AG20443 (cell line): ENCODE measurements at regions not wholly inside any gene's neighbourhood (a gene's known extent, or its start where the extent isn't known, plus 50 kb on each side); places are given as distances from the start of the nearest gene placed in this dataset.
"Not testable (repeated sequence)": the region's sequence is repeated elsewhere in the genome, so short reads cannot be mapped to it uniquely, and the experiment has no call there.

Experiments
- DNase-seq: peaks from one replicate; pipeline ENCODE4 v3.0.0; 2012; ENCODE audit warnings: low spot score, mixed read lengths

GRCh38 chr21:28419811-28420210 lies 572.9 kb downstream of the LTN1 start:
- no peak for DNase-seq

GRCh38 chr21:28418726-28419514 lies 573.8 kb downstream of the LTN1 start:
- DNase-seq = peak; percentile 64

DNA sequence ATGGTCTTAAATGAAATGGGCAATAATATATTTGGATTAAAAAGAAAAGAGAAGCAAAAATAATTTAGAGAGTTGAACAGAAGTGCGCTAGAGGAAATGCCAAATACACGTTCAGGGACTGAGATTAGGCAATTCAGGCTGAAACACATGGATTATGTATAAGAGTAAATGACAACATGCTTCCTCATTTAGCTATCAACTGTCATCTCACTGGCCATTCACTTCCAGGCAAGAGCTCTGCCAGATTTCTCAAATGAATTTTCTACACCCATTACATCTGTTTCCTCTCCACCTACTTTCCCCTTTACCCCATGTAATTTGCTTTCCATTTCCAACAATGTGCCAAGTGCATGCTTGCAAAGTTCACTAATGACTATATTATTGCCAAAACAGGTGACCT lies 582.4 kb downstream of the LTN1 start:
- DNase-seq = no peak

DNA sequence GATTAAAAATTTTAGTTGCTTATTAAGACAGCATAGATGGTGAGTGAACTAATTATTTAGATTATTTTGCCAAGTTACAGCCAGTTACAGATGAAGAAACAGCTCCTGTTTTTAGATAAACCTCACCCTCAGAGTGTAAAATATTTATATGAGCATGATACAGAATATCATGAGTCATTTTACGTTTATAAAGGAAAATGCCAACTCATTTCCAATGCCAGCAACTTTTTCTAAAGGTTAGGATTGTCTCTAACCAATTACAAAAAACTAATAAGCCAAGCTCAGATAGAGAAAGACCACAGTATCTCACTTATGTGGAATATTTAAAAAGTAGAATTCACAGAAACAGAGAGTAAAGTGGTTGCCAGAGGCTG lies 590.1 kb downstream of the LTN1 start:
- DNase-seq = no peak

DNA sequence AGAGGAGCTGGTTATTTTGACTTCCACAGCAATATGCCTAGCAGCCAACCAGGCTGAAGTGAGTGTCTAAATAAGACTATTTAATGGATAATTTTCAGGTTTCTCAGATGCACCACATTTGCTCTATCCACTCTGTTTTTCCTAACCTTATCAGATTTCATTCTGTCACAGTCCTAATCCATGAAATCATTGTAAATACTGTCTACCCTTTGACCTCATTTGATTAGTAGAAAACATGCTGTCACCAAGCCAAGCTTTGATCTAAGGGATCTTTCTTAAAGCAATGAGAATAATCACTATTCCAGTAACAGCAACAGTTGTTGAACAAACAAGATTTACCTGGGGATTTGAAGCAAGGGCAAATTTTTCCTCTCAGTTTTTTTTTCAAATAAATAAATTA lies 595.6 kb downstream of the LTN1 start:
- no peak for DNase-seq

DNA sequence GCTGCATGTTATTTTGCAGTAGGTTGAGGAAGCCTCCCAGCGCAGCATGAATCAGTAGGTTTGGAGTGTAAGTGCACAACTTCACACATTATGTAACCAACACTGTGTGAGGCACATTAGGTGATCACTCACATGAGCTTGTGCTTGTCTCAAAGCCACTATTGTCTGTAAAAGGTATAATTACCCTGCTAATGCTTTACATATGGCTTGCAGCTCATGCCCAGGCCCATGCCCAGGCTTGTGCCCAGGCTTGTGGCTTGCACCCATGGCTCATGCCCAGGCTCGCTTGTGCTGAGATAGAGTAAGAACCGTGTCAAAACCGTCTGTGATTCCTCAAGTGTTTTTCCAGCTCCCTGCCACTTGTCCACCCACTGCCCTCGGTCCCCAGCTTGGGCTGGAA lies 596.3 kb downstream of the LTN1 start:
- no peak for DNase-seq

DNA sequence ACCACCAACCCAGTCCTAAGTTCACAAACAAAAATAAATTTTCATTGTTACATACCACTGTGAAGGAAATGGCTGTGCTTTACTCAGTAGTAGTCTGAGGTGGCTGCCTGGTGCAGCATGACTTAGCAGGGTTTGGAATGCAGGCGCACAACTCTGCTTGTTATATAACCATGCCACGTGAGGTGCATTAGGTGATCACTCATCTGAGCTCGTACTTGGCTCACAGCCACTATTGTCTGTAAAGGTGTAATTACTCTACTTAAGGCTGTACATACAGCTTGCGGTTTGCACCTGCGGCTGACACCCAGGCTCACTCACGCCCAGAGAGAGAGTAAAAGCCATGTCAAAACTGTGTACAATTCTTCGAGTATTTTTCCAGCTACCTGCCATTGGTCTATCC lies 599.4 kb downstream of the LTN1 start:
- no peak for DNase-seq

- no peak for DNase-seq
These were observed 600.5 kb downstream of the LTN1 start for GRCh38 chr21:28391938-28392849.

DNA sequence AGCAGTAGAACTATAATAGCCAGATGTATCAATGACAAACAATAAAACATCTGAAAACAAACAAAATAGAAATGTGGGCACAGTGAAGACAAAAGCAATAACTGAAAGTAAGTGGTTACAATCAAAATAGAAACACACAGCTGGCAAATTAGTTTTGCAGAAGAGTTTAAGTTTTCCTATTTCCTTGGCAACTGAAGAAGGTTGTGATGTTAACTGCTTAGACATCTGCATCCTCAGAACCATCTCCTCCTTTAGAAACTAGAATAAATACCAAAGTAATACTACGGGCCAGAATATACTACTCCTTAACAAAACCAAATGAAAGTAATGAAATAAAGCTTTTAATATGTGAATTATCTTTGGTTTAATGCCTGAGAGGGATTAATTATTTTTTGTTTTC lies 605.5 kb downstream of the LTN1 start:
- no peak for DNase-seq

GRCh38 chr21:28385845-28386244 lies 606.8 kb downstream of the LTN1 start:
- DNase-seq = no peak

DNA sequence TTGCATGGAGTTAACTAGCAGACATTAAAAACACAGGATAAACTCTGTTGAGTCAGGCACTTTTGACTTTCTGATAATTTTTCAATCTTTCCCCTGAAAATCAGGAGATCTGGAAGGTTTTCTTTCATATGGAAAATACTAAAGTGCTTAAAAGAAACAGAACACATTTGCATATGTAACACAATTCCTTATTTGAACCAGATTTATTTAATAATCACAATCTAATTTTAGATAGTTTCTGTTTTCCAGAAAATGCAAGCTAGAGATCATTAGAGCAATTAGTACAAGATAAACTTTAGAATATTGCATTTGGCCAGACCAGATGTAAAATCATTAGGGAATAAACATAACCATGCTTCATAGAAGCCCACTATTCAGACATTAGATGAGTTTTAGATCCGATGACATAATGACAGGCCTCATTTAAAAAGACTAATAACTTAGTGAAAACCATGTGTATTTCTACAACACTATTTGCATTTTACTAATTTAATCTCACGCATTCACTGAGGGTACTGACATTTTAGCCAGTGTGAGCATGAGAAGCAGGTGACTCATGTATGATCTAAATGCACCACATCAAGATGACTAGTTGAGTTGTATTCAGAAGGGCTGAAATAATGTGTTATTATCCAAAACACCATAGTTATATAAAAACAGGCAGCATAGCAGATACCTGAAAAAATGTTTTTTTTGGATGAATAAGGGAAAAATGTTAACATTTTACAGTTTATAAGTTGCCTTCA lies 611.5 kb downstream of the LTN1 start:
- DNase-seq = not testable (repeated sequence)

- DNase-seq = no peak
These were observed 612.4 kb downstream of the LTN1 start for GRCh38 chr21:28380241-28380640.

DNA sequence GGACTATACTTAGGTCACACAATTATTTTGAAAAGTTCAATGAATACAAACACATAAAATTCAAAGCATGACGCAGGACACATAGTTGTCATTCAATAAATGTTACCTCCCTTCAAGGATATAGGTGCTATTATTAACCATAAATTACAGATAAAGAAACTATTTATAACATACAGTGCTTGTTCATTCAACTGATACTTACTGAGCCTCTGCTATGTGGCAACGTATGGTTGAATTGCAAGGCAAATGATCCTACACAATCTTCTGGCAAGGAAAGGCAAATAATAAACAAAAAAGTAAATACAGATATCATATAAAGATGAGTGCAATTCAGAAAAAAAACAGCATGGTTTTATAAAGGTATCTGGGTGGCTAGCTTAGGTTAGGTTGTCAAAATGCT lies 614.7 kb downstream of the LTN1 start:
- DNase-seq = no peak

GRCh38 chr21:28375708-28376385 lies 616.8 kb downstream of the LTN1 start:
- peak; percentile 9 for DNase-seq

DNA sequence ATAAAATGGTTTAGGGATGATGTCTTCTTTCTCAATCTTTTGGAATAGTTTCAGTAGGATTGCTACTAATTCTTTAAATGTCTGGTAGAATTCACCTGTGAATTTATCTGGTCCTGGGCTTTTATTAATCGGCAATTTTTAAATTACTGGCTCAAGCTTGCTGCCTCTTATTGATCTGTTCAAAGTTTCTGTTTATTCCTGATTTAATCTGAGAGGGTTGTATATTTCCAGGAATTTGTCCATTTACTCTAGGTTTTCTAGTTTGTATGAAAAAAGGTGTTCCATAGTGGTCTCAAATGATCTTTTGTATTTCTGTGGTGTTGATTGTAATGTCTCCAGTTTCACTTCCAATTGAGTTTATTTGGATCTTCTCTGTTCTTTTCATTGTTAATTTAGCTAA lies 617.8 kb downstream of the LTN1 start:
- DNase-seq = no peak

DNA sequence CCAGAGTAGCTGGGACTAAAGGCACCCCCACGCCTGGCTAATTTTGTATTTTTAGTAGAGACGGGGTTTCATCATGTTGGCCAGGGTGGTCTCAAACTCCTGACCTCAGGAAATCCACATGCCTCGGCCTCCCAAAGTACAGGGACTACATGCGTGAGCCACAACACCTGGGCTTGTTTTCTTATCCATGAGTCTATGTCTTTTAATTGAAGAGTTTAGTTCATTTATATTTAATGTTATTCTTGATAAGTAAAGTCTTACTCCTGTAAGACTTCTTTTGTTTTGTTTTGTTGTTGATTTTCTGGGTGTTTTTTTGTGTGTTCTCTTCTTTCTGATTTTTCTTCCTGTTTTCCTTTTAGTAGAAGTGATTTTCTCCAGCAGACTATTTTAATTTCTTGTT lies 621.0 kb downstream of the LTN1 start:
- no peak for DNase-seq

DNA sequence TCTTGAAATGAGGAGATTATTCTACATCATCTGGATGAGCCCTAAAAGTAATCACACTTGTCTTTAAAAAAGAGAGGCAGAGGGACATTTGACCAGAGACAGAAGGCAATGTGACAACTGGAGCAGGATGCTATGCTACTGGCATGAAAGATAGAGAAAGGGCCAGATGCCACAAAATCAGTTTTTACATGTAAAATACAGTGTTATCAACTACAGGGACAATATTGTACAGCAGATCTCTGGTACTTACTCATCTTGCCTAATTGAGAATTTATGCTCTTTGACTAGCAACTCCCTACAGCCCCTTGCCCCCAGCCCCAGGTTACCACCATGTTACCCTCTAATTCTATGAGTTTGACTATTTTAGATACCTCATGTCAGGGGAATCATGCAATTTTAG lies 633.4 kb downstream of the LTN1 start:
- no peak for DNase-seq

DNA sequence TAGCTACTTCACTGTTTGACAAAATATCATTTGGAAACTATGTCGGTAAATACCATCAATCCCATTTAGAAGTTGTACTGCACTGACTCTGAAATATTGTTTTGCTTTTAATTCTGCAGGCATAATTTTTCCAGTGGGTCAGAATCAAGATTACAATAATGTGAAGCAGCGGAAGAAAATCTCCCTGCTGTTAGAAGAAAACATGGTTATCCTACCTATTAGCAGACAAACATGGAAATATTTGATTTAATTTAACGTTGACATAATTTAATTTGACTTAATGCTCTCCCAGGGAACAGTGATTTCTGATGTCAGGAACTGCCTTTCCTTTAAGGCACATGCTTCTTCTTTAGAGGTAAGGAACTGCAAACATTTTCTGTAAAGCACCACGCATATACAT lies 634.0 kb downstream of the LTN1 start:
- no peak for DNase-seq

GRCh38 chr21:28358170-28358569 lies 634.5 kb downstream of the LTN1 start:
- DNase-seq = no peak

DNA sequence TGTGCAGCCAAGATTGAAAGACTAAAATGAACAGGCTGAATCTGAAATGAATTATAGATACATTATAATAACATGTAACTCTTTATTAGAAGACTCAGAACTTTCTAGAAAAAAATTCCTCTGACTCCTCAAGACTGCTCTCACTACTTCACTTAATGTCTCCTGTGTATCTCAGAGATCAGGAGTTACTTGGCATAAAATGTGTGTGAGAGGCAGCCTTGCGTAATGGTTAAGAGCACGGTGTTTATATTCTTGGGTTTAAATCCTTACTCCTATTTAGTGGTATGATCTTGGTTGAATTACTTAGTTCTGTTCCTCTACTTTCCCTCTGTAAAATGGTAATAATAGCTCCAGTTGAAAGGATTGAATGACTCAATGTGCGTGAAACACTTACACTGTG lies 634.9 kb downstream of the LTN1 start:
- no peak for DNase-seq

DNA sequence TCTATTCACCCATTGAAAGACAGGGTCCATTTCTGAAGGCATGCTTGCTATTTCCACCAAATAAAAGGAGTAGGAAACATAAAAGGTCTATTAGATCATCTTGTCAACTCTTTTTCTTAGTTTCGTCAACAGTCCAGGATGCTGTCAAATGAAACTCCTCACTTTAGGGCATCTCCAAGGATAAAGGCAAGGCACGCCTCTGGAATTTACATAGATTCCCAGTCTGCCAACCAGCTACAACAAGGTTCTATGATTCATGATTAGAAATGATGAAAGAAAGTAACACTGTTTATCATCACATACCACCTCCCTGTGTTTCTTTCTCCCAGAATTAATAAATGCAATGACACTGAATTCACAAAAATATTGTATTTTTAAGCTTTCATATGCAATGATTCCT lies 636.3 kb downstream of the LTN1 start:
- no peak for DNase-seq

- no peak for DNase-seq
These were observed 646.7 kb downstream of the LTN1 start for GRCh38 chr21:28345934-28346333.
